ENCODE measurements at regions not wholly inside any gene's neighbourhood (a gene's known extent, or its start where the extent isn't known, plus 50 kb on each side); places are given as distances from the start of the nearest gene placed in this dataset.
"Not testable (repeated sequence)": the region's sequence is repeated elsewhere in the genome, so short reads cannot be mapped to it uniquely, and the experiment has no call there.

GRCh38 chr5:154589511-154589910 lies 111.5 kb upstream of the HAND1 start:
- BruUV-seq (replicated peaks), result no TSS peak
- Histone ChIP-seq H3K36me3 (ENCODE audit: control insufficient read depth in 1 of 2, insufficient read depth in 2 of 2, low read length in 2 of 2) (no peaks in the 10 kb centered on the region), H3K27ac (ENCODE audit: low read depth, low read length) (no peak overlapping the region), H3K4me2 (ENCODE audit: low read length) (no peak overlapping the region), H3K9me3 (ENCODE audit: control insufficient read depth in 1 of 2, insufficient read depth in 1 of 2, low read depth in 1 of 2, low read length in 2 of 2) (no peaks in the 10 kb centered on the region), H3K79me2 (ENCODE audit: insufficient read depth, low read length) (no peaks in the 10 kb centered on the region), H3K4me1 (ENCODE audit: control insufficient read depth in 1 of 2, insufficient read depth in 2 of 2, low read length in 2 of 2) (peaks cover 6 to 7% of the 10 kb centered on the region in 2 experiments; a peak in 2 of 4 replicates), H3K9ac (ENCODE audit: low read length) (no peak overlapping the region), H4K20me1 (ENCODE audit: insufficient read depth) (no peaks in the 10 kb centered on the region), H2AFZ (ENCODE audit: low read depth, low read length, poor library complexity, severe bottlenecking) (no peak overlapping the region), H3K9me2 (ENCODE audit: insufficient read depth) (no peaks in the 10 kb centered on the region), H3K27me3 (ENCODE audit: insufficient read depth, low read length) (no peaks in the 10 kb centered on the region), H3K4me3 (replicated peaks in 1 of 2; ENCODE audit: low read depth in 1 of 2, low read length in 2 of 2) (no peak overlapping the region)
- no peak for ATAC-seq
- intact Hi-C loops (cut with micrococcal nuclease), result no loop called here
- CTCF ChIA-PET, result no interaction called here
- TF ChIP-seq EZH2phosphoT487 (IDR thresholded peaks at IDR 0.05; ENCODE audit: borderline replicate concordance) (no peak), SRF (IDR thresholded peaks at IDR 0.05; ENCODE audit: low read depth) (no peak), ATF3 (IDR thresholded peaks at IDR 0.05) (no peak), POLR2A (IDR thresholded peaks at IDR 0.05; ENCODE audit: borderline replicate concordance, extremely low read depth, insufficient read depth, insufficient read length) (no peak)
- RAD21 ChIA-PET (ENCODE audit: low non-redundant PET in 1 of 2, low total read pairs in 2 of 2, uncharacterized antibody in 2 of 2, unreplicated experiment in 2 of 2), result no interaction called here
- DNase-seq (ENCODE audit: low read depth, low spot score), result no peak
- POLR2A ChIA-PET, result no interaction called here

- ATAC-seq; intact Hi-C loops (cut with micrococcal nuclease); CTCF ChIA-PET; H3K9ac ChIP-seq (ENCODE audit: low read length); RAD21 ChIA-PET (ENCODE audit: low non-redundant PET in 1 of 2, low total read pairs in 2 of 2, uncharacterized antibody in 2 of 2, unreplicated experiment in 2 of 2); DNase-seq (ENCODE audit: low read depth, low spot score); H3K4me3 ChIP-seq (replicated peaks in 1 of 2; ENCODE audit: low read depth in 1 of 2, low read length in 2 of 2); H2AFZ ChIP-seq (ENCODE audit: low read depth, low read length, poor library complexity, severe bottlenecking); H3K36me3 ChIP-seq (ENCODE audit: control insufficient read depth in 1 of 2, insufficient read depth in 2 of 2, low read length in 2 of 2); H3K27me3 ChIP-seq (ENCODE audit: insufficient read depth, low read length); POLR2A ChIA-PET; BruUV-seq (replicated peaks); H3K4me2 ChIP-seq (ENCODE audit: low read length); H3K9me2 ChIP-seq (ENCODE audit: insufficient read depth); H3K27ac ChIP-seq (ENCODE audit: low read depth, low read length); H3K9me3 ChIP-seq (ENCODE audit: control insufficient read depth in 1 of 2, insufficient read depth in 1 of 2, low read depth in 1 of 2, low read length in 2 of 2); H3K79me2 ChIP-seq (ENCODE audit: insufficient read depth, low read length); H4K20me1 ChIP-seq (ENCODE audit: insufficient read depth): not testable (repeated sequence)
- peaks cover 8 to 12% of the 10 kb centered on the region in 2 experiments; a peak in 3 of 4 replicates for H3K4me1 ChIP-seq (ENCODE audit: control insufficient read depth in 1 of 2, insufficient read depth in 2 of 2, low read length in 2 of 2)
Measured at GRCh38 chr5:154588833-154589425, 110.9 kb upstream of the HAND1 start.
